GM18508 (cell line): ENCODE measurements at regions not wholly inside any gene's neighbourhood (a gene's known extent, or its start where the extent isn't known, plus 50 kb on each side); places are given as distances from the start of the nearest gene placed in this dataset.

Experiments used
- ATAC-seq: cut with Tn5 transposase; IDR thresholded peaks from one replicate; pipeline ENCODE4 v1.9.1; 2021; ENCODE audit warnings: moderate number of reproducible peaks; ENCODE audit not compliant: insufficient read depth, unreplicated experiment

- ATAC-seq: no peak
These were observed 160.6 kb upstream of the PLCXD3 start for GRCh38 chr5:41670854-41671479.

- ATAC-seq: no peak
These were observed 159.8 kb upstream of the PLCXD3 start for GRCh38 chr5:41670216-41670615.

- no peak for ATAC-seq
These were observed 150.9 kb upstream of the PLCXD3 start for GRCh38 chr5:41661254-41661653.

GRCh38 chr5:41656597-41656996, 146.2 kb upstream of the PLCXD3 start:
- ATAC-seq: no peak

- no peak for ATAC-seq
These were observed 139.7 kb upstream of the PLCXD3 start for GRCh38 chr5:41650131-41650530.

- no peak for ATAC-seq
These were observed 139.3 kb upstream of the PLCXD3 start for GRCh38 chr5:41649659-41650058.

GRCh38 chr5:41648996-41649395, 138.6 kb upstream of the PLCXD3 start:
- no peak for ATAC-seq

GRCh38 chr5:41641621-41642020, 131.2 kb upstream of the PLCXD3 start:
- no peak for ATAC-seq

GRCh38 chr5:41638685-41639084, 128.3 kb upstream of the PLCXD3 start:
- no peak for ATAC-seq

- no peak for ATAC-seq
These were observed 127.5 kb upstream of the PLCXD3 start for GRCh38 chr5:41637869-41638268.

GRCh38 chr5:41637424-41637823, 127.0 kb upstream of the PLCXD3 start:
- no peak for ATAC-seq

- peak; percentile 80 for ATAC-seq
These were observed 126.2 kb upstream of the PLCXD3 start for GRCh38 chr5:41636605-41637004.

- ATAC-seq: no peak
These were observed 119.5 kb upstream of the PLCXD3 start for GRCh38 chr5:41629897-41630296.

- ATAC-seq: no peak
These were observed 115.2 kb upstream of the PLCXD3 start for GRCh38 chr5:41625571-41625970.

- no peak for ATAC-seq
These were observed 111.0 kb upstream of the PLCXD3 start for GRCh38 chr5:41621420-41621819.

- no peak for ATAC-seq
These were observed 107.6 kb upstream of the PLCXD3 start for GRCh38 chr5:41617843-41618515.

GRCh38 chr5:41610386-41610785, 100.0 kb upstream of the PLCXD3 start:
- ATAC-seq: no peak

- ATAC-seq: no peak
These were observed 90.3 kb upstream of the PLCXD3 start for GRCh38 chr5:41600731-41601130.

GRCh38 chr5:41598011-41598410, 87.6 kb upstream of the PLCXD3 start:
- no peak for ATAC-seq

- ATAC-seq: no peak
These were observed 77.3 kb upstream of the PLCXD3 start for GRCh38 chr5:41587668-41588067.

- no peak for ATAC-seq
These were observed 64.8 kb upstream of the PLCXD3 start for GRCh38 chr5:41575110-41575779.

- ATAC-seq: no peak
These were observed 64.0 kb upstream of the PLCXD3 start for GRCh38 chr5:41574391-41574790.
